ENCODE measurements at regions not wholly inside any gene's neighbourhood (a gene's known extent, or its start where the extent isn't known, plus 50 kb on each side); places are given as distances from the start of the nearest gene placed in this dataset.
"Not testable (repeated sequence)": the region's sequence is repeated elsewhere in the genome, so short reads cannot be mapped to it uniquely, and the experiment has no call there.

GRCh38 chr6:900716-901605 lies 208.0 kb upstream of the EXOC2 start:
- DNase-seq (ENCODE audit: low read depth in 2 of 2) = no peak

GRCh38 chr6:897528-898207 lies 204.7 kb upstream of the EXOC2 start:
- DNase-seq (ENCODE audit: low read depth in 2 of 2) = no peak

- DNase-seq (ENCODE audit: low read depth in 2 of 2) = no peak
These were observed 201.3 kb upstream of the EXOC2 start for GRCh38 chr6:894274-894673.

- DNase-seq (ENCODE audit: low read depth in 2 of 2) = no peak
These were observed 198.1 kb upstream of the EXOC2 start for GRCh38 chr6:890995-891394.

- DNase-seq (ENCODE audit: low read depth in 2 of 2) = no peak
These were observed 197.3 kb upstream of the EXOC2 start for GRCh38 chr6:890201-890600.

GRCh38 chr6:887583-888235 lies 194.8 kb upstream of the EXOC2 start:
- no peak for DNase-seq (ENCODE audit: low read depth in 2 of 2)

GRCh38 chr6:886116-886515 lies 193.2 kb upstream of the EXOC2 start:
- not testable (repeated sequence) for DNase-seq (ENCODE audit: low read depth in 2 of 2)

GRCh38 chr6:885051-885590 lies 192.2 kb upstream of the EXOC2 start:
- DNase-seq (ENCODE audit: low read depth in 2 of 2) = no peak

GRCh38 chr6:884570-884969 lies 191.6 kb upstream of the EXOC2 start:
- no peak for DNase-seq (ENCODE audit: low read depth in 2 of 2)

GRCh38 chr6:882084-882598 lies 189.2 kb upstream of the EXOC2 start:
- DNase-seq (ENCODE audit: low read depth in 2 of 2) = no peak

- DNase-seq (ENCODE audit: low read depth in 2 of 2) = no peak
These were observed 185.2 kb upstream of the EXOC2 start for GRCh38 chr6:878179-878578.

- DNase-seq (ENCODE audit: low read depth in 2 of 2) = no peak
These were observed 182.1 kb upstream of the EXOC2 start for GRCh38 chr6:875012-875411.

GRCh38 chr6:872570-873125 lies 179.7 kb upstream of the EXOC2 start:
- DNase-seq (ENCODE audit: low read depth in 2 of 2) = no peak

- no peak for DNase-seq (ENCODE audit: low read depth in 2 of 2)
These were observed 178.6 kb upstream of the EXOC2 start for GRCh38 chr6:871503-871902.

- no peak for DNase-seq (ENCODE audit: low read depth in 2 of 2)
These were observed 177.2 kb upstream of the EXOC2 start for GRCh38 chr6:870096-870495.

- DNase-seq (ENCODE audit: low read depth in 2 of 2) = no peak
These were observed 175.3 kb upstream of the EXOC2 start for GRCh38 chr6:868201-868600.

GRCh38 chr6:867378-867777 lies 174.4 kb upstream of the EXOC2 start:
- DNase-seq (ENCODE audit: low read depth in 2 of 2) = no peak

GRCh38 chr6:866316-866715 lies 173.4 kb upstream of the EXOC2 start:
- no peak for DNase-seq (ENCODE audit: low read depth in 2 of 2)

- DNase-seq (ENCODE audit: low read depth in 2 of 2) = no peak
These were observed 172.9 kb upstream of the EXOC2 start for GRCh38 chr6:865846-866245.

GRCh38 chr6:863831-864230 lies 170.9 kb upstream of the EXOC2 start:
- DNase-seq (ENCODE audit: low read depth in 2 of 2) = no peak

GRCh38 chr6:863127-863526 lies 170.2 kb upstream of the EXOC2 start:
- DNase-seq (ENCODE audit: low read depth in 2 of 2) = not testable (repeated sequence)

GRCh38 chr6:859936-860335 lies 167.0 kb upstream of the EXOC2 start:
- DNase-seq (ENCODE audit: low read depth in 2 of 2) = no peak
